Panc1 (cell line): ENCODE measurements at regions not wholly inside any gene's neighbourhood (a gene's known extent, or its start where the extent isn't known, plus 50 kb on each side); places are given as distances from the start of the nearest gene placed in this dataset.

ENCODE experiments used
- TCF7L2 ChIP-seq: IDR thresholded peaks from 2 replicates; pipeline ENCODE4 v1.6.1; 2011; ENCODE audit warnings: mild to moderate bottlenecking, low read depth, low read length, inconsistent platforms
- TF ChIP-seq, protein P1 (sequence below): fragments of 450-650 bp; IDR thresholded peaks from 2 replicates; pipeline ENCODE4 v1.5.1; 2017; ENCODE audit warnings: mild to moderate bottlenecking

DNA sequence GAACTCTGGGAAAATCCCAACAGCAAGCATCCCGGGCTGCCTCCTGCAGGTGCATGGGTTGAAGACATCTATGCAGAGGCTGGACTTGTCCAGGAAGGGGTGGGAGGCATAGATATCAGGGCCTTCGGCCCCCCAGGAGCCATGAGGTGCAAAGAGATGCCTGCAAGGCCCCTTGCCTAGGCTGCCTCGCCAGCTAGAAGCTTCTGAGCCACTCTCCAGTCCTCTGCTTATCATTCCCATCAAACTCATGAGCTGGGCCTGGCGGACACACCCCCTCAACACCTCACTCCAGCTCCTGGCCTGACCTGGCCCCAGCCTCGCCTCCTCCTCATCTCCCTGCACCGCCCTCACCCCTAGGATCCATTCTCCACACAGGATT, 152.4 kb upstream of the PTPN1 start:
- TF ChIP-seq, protein P1, sequence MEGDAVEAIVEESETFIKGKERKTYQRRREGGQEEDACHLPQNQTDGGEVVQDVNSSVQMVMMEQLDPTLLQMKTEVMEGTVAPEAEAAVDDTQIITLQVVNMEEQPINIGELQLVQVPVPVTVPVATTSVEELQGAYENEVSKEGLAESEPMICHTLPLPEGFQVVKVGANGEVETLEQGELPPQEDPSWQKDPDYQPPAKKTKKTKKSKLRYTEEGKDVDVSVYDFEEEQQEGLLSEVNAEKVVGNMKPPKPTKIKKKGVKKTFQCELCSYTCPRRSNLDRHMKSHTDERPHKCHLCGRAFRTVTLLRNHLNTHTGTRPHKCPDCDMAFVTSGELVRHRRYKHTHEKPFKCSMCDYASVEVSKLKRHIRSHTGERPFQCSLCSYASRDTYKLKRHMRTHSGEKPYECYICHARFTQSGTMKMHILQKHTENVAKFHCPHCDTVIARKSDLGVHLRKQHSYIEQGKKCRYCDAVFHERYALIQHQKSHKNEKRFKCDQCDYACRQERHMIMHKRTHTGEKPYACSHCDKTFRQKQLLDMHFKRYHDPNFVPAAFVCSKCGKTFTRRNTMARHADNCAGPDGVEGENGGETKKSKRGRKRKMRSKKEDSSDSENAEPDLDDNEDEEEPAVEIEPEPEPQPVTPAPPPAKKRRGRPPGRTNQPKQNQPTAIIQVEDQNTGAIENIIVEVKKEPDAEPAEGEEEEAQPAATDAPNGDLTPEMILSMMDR: no peak
- no peak for TF ChIP-seq TCF7L2
